ENCODE measurements at regions not wholly inside any gene's neighbourhood (a gene's known extent, or its start where the extent isn't known, plus 50 kb on each side); places are given as distances from the start of the nearest gene placed in this dataset.

DNA sequence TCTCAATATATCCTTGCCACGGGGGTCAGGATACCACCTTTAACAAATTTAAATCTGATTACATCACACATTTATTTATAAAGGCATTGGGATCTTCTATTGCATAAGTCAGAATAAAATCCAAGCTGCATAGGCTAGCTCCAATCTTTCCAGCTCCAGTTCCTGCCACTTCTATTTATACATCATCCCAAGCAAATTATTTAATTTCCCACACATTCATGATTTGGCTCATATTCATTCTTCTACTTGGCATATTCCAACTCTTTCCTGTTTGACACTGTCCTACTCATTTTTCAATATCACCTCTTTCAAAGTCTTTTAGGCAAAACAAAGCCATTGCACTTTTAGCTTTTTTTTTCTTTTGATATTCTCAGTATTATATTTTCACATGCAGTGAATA lies 579.0 kb upstream of the FZD8 start:
- no peak overlapping the region for H2BK120ac ChIP-seq (replicated peaks; ENCODE audit: low read depth, low read length)
- 58% methylated on average over 1 of the region's 1 CpG; no CpG with 5 or more reads in 1 of the 2 experiments for WGBS, 2 experiments (ENCODE audit: extremely low coverage in 1 of 2, insufficient coverage in 1 of 2, insufficient read length in 1 of 2, insufficient replicate concordance in 2 of 2, low coverage in 1 of 2, low lambda C conversion rate in 2 of 2, missing lambda C conversion rate in 1 of 2)
- H3K23ac ChIP-seq (ENCODE audit: insufficient read length): no peak overlapping the region
- H4K8ac ChIP-seq (ENCODE audit: extremely low read depth, insufficient read depth, low read length): no peak overlapping the region
- no peaks in the 10 kb centered on the region for H3K36me3 ChIP-seq (ENCODE audit: control insufficient read depth in 2 of 4, insufficient read depth in 4 of 4, low read length in 3 of 4)
- H4K5ac ChIP-seq (ENCODE audit: insufficient read length, low read depth, low read length): no peak overlapping the region
- no peak overlapping the region for H3K14ac ChIP-seq (ENCODE audit: insufficient read length)
- H3K4ac ChIP-seq (replicated peaks; ENCODE audit: insufficient read length, low read depth, low read length): no peak overlapping the region
- no peak overlapping the region for H2AFZ ChIP-seq (ENCODE audit: low read length)
- no peak overlapping the region for H3K4me2 ChIP-seq (ENCODE audit: insufficient read depth in 1 of 2, low read depth in 2 of 2, low read length in 2 of 2)
- no peak overlapping the region for H2BK15ac ChIP-seq (ENCODE audit: low read length)
- no peak overlapping the region for H2BK20ac ChIP-seq (ENCODE audit: low read length)
- no peak overlapping the region for H2AK5ac ChIP-seq (ENCODE audit: low read depth, low read length)
- TF ChIP-seq FOSL1 (IDR thresholded peaks at IDR 0.05; ENCODE audit: insufficient read depth, low read depth, low read length) (no peak), GABPA (IDR thresholded peaks at IDR 0.05; ENCODE audit: borderline replicate concordance, insufficient read depth, low read length) (no peak), BACH1 (IDR thresholded peaks at IDR 0.05; ENCODE audit: low read length) (no peak), RNF2 (IDR thresholded peaks at IDR 0.05; ENCODE audit: borderline replicate concordance, low read depth, low read length, missing control alignments, poor library complexity, severe bottlenecking) (no peak)
- TF ChIP-seq, protein P1, sequence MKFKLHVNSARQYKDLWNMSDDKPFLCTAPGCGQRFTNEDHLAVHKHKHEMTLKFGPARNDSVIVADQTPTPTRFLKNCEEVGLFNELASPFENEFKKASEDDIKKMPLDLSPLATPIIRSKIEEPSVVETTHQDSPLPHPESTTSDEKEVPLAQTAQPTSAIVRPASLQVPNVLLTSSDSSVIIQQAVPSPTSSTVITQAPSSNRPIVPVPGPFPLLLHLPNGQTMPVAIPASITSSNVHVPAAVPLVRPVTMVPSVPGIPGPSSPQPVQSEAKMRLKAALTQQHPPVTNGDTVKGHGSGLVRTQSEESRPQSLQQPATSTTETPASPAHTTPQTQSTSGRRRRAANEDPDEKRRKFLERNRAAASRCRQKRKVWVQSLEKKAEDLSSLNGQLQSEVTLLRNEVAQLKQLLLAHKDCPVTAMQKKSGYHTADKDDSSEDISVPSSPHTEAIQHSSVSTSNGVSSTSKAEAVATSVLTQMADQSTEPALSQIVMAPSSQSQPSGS (IDR thresholded peaks at IDR 0.05; ENCODE audit: low read length): no peak
- H3K27ac ChIP-seq (ENCODE audit: low read depth, low read length): no peak overlapping the region
- ChIA-PET POLR2A (ENCODE audit: partially characterized antibody) (no interaction called here), CTCF (ENCODE audit: partially characterized antibody) (interaction anchor here (0.7 to 1.3 kb wide), 2 partner anchors 17 to 568 kb away, joined by 3 to 5 read pairs; no protein-coding TSS in a partner anchor)
- no peaks in the 10 kb centered on the region for H3K9me3 ChIP-seq (ENCODE audit: insufficient read depth in 2 of 2, low read depth in 1 of 2, low read length in 1 of 2)
- H3K27me3 ChIP-seq (replicated peaks in 1 of 4; ENCODE audit: control insufficient read depth in 3 of 4, extremely low read depth in 1 of 4, insufficient read depth in 3 of 4, low read length in 3 of 4): no peaks in the 10 kb centered on the region
- DNase-seq (ENCODE audit: low read depth in 1 of 2, low spot score in 2 of 2) (no peak), FAIRE-seq (no peak)
- H3K4me1 ChIP-seq (replicated peaks in 1 of 4; ENCODE audit: control insufficient read depth in 3 of 4, insufficient read depth in 4 of 4, low read length in 3 of 4): no peaks in the 10 kb centered on the region
- H3K18ac ChIP-seq (ENCODE audit: extremely low read depth, low read length): no peak overlapping the region
- no peak overlapping the region for H3K9ac ChIP-seq (replicated peaks in 1 of 4; ENCODE audit: extremely low read depth in 1 of 4, low read depth in 3 of 4, low read length in 3 of 4)
- no peaks in the 10 kb centered on the region for H4K20me1 ChIP-seq (replicated peaks in 1 of 2; ENCODE audit: control insufficient read depth in 1 of 2, insufficient read depth in 2 of 2, low read length in 2 of 2)
- no peak overlapping the region for H2BK5ac ChIP-seq (ENCODE audit: low read depth, low read length)
- H3K4me3 ChIP-seq (ENCODE audit: extremely low read depth in 1 of 4, insufficient read depth in 2 of 4, low read depth in 3 of 4, low read length in 4 of 4): no peak overlapping the region
- H3K79me1 ChIP-seq (ENCODE audit: low read depth, low read length): no peaks in the 10 kb centered on the region
- H3K56ac ChIP-seq (replicated peaks; ENCODE audit: insufficient read length, low read depth, low read length): no peak overlapping the region
- no peak overlapping the region for H2BK12ac ChIP-seq (ENCODE audit: low read depth, low read length)
- H3K23me2 ChIP-seq (ENCODE audit: low read depth, low read length): no peaks in the 10 kb centered on the region
- no peak overlapping the region for H4K91ac ChIP-seq (replicated peaks; ENCODE audit: insufficient read length, low read length)
- no peaks in the 10 kb centered on the region for H3K79me2 ChIP-seq (ENCODE audit: control insufficient read depth in 1 of 2, insufficient read depth in 2 of 2, low read length in 2 of 2)
